ENCODE measurements at regions not wholly inside any gene's neighbourhood (a gene's known extent, or its start where the extent isn't known, plus 50 kb on each side); places are given as distances from the start of the nearest gene placed in this dataset.

GRCh38 chr6:11894212-11894611 is 115.6 kb upstream of the ADTRP start (continued):
- peak; percentile 61 to 63 for TF ChIP-seq KDM1A (IDR thresholded peaks at IDR 0.05)
- peak; percentile 55 for TF ChIP-seq TCF3 (CRISPR knock-in tag; IDR thresholded peaks at IDR 0.05)
- TF ChIP-seq SETDB1 (IDR thresholded peaks at IDR 0.05; ENCODE audit: low read length) = no peak
- no peak for TF ChIP-seq CCAR2 (IDR thresholded peaks at IDR 0.05; ENCODE audit: low read depth, low read length)
- TF ChIP-seq REST (IDR thresholded peaks at IDR 0.05; ENCODE audit: borderline replicate concordance) = no peak
- TF ChIP-seq REST (CRISPR knock-in tag; IDR thresholded peaks at IDR 0.05; ENCODE audit: low read depth) = no peak
- TF ChIP-seq NR2F6 (CRISPR knock-in tag; IDR thresholded peaks at IDR 0.05) = no peak
- TF ChIP-seq SIN3B (IDR thresholded peaks at IDR 0.05; ENCODE audit: low read depth) = no peak
- TF ChIP-seq GTF2B (IDR thresholded peaks at IDR 0.05; ENCODE audit: extremely low read depth, insufficient read length) = no peak
- TF ChIP-seq E2F4 (CRISPR knock-in tag; IDR thresholded peaks at IDR 0.05; ENCODE audit: low read depth) = no peak
- no peak for TF ChIP-seq ATF4 (CRISPR knock-in tag; IDR thresholded peaks at IDR 0.05)
- no peak for TF ChIP-seq SP1 (CRISPR knock-in tag; IDR thresholded peaks at IDR 0.05)

Data from K562 (cell line).